GM21619 (cell line): ENCODE measurements at regions not wholly inside any gene's neighbourhood (a gene's known extent, or its start where the extent isn't known, plus 50 kb on each side); places are given as distances from the start of the nearest gene placed in this dataset.

Source experiments
- ATAC-seq: cut with Tn5 transposase; IDR thresholded peaks from one replicate; pipeline ENCODE4 v1.9.1; 2021; ENCODE audit not compliant: unreplicated experiment

DNA sequence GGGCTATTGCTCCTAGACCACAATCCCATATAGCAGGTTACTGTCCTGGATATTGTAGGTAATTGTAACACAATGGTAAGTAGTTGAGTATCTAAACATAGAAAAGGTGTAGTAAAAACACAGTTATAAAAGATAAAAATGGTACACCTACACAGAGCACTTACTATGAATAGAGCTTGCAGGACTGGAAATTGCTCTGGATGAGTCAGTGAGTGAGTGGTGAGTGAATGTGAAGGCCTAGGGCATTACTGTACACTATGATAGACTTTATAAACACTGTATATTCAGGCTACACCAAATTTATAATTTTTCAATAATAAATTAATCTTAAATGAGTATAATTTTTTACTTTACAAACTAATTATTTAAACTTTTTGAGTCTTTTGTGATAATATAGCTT, 425.7 kb downstream of the PABPC4L start:
- no peak for ATAC-seq

DNA sequence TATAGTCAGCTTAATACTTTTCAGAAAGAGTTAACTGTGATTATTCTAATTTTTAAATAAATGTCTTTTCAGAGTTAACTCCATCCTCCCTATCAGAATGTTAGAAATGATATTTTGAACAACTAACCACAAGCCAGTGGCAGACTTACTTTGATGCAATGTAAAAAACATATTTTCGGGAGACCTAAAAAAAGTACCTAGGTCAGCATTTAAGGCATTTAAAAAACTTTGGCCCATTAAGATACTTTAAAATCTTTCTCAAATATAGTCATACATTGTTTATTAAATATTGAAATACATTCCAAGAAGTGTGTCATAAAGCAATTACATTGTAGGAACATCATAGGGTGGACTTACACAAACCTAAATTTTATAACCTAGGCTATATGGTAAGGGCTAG, 426.1 kb downstream of the PABPC4L start:
- no peak for ATAC-seq

DNA sequence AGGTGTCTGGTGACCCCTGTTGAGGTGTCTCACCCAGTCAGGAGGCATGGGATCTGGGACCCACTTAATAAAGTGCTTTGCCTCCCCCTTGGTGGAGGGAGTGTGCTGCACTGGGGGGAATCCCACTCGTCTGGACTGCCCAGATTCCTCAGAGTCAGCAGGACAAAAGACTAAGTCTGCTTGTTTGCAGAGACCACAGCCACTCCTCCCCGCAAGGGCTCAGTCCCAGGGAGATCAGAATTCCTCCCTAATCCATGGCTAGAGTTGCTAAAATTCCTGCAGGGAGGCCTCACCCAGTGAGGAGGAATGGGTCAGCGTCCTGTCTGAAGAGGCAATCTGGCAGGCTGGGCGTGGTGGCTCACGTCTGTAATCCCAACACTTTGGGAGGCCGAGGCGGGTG, 442.2 kb downstream of the PABPC4L start:
- ATAC-seq: no peak

DNA sequence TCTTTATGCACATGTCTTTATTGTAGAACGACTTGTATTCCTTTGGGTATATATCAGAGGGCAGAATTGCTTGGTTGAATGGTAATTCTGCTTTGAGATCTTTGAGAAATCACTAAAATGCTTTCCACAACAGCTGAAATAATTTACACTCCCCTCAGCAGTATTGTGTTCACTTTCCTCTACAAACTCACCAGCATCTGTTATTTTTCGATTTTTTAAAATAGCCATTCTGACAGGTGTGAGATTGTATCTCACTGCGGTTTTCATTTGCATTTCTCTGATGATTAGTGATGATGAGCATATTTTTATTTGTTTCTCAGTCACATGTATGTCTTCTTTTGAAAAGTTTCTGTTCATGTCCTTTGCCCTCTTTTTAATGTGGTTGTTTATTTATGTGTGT, 459.8 kb downstream of the PABPC4L start:
- no peak for ATAC-seq

DNA sequence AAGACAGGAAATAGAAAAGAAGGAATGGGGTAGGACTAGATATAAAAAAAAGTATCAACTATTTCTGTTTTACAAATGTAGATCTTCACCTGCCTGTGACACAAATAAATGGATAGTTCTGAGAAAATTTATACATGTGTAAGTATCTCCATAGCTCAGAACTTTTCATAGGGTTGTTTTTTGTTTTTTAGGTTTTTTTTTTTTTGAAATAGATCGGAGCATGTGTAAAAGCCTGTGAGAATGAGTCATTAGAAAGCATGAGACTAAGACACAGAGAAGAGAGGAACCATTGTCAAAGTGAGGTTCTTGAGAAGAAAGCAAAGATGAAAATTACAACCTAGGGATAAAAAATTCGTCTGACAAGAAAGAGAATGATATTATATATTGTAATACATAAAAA, 481.6 kb downstream of the PABPC4L start:
- no peak for ATAC-seq

DNA sequence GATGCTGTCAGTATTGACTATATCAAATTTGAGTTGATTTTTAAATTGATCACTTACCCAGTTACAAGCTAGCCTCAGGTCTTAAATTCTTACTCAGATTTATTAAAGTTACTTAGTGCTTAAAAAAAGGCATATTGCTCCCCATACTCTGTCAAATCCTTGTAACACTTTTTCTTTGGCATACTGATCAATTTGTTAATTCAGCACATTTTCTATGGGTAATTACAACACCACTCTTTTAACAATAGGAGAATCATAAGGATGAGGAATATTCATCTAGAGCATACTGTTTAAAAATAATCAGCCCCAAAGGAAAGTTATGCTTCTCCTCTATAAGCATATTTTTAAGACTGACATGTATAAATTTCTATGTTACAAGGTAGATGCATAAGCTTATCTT, 482.5 kb downstream of the PABPC4L start:
- no peak for ATAC-seq

DNA sequence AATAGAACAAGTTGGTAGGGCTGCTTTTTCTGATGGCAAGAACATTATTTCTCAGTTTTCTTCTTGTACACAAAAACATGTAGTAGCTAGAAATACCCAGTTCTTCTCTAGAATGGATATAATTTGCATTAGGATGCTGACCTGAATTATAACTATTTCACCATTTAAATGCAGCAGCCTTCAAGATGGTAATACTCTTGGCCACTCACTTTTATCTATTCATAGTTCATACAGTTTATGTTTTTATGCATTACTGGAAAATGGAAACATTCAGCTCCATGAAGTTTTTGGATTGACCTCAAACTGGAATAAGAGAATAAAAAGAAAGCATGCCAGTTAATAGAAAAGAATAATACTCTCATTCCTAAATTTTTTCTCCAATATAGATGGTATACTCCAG, 487.4 kb downstream of the PABPC4L start:
- no peak for ATAC-seq

DNA sequence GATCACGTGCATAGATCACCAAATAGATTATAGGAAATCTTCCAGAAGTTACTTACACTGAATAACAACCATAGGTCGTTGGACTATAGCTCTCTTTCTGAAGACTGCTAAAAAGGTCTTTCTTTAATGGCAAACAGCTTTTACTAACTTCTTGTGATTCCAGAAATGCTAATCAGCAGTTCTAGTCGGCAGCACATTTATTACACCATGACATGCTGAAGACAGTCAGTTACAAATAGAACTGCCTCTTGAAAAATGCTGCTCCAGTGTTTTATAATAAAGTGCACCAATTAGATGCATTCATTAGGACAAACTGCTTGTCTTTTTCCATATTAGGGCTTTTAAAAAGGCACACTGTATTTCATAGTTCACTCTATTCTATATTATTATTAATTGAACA, 488.2 kb downstream of the PABPC4L start:
- no peak for ATAC-seq

DNA sequence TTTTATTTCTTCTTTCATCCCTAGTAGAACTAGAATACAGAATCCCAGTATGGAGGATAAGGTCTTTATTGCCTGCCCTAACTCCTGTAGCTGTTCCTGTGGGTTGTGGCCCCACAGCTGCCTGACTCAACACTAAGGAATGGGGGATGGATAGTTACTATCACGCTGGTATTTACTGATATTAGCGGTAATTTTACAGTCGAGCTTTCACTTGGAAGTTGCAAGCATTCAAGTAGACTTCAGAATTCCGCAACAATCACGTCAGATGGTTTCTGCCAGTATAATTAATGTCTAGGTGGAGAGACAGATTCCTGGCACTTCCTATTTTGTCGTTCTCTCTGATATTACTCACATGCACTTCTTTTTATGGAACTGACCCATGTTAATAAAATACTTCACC, 489.8 kb downstream of the PABPC4L start:
- ATAC-seq: no peak

DNA sequence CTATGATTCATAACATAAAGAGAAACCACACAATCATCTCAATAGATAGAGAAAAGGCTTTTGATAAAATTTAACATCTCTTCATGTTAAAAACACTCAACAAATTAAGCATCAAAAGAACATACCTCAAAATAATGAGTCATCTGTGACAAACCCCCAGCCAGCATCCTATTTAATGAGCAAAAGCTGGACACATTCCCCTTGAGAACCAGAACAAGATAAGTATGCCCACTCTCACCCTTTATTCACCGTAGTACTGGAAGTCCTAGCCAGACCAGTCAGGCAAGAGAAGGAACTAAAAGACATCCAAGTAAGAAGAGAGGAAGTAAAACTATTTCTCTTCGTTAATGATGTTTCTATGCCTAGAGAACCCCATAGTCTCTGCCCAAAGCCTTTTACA, 507.2 kb downstream of the PABPC4L start:
- no peak for ATAC-seq

DNA sequence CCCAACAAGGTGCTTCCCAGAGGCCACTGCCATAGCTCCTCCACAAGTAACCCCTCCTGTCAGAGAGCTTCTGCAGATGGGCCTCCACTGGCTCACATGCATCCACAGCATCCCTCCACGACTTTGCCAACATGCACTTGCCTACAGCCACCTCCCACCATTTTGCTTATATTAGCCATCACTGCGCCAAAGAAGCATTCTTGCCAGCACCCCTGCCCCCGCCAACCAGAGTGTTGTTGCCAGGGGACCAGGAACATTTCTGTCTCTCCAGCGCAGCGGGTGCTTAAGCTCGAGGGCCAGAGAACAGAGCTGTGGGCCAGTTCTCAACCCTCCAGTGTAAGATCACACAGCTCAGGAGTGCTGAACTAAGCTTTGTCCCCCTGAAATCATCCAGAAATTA, 517.6 kb downstream of the PABPC4L start:
- no peak for ATAC-seq

DNA sequence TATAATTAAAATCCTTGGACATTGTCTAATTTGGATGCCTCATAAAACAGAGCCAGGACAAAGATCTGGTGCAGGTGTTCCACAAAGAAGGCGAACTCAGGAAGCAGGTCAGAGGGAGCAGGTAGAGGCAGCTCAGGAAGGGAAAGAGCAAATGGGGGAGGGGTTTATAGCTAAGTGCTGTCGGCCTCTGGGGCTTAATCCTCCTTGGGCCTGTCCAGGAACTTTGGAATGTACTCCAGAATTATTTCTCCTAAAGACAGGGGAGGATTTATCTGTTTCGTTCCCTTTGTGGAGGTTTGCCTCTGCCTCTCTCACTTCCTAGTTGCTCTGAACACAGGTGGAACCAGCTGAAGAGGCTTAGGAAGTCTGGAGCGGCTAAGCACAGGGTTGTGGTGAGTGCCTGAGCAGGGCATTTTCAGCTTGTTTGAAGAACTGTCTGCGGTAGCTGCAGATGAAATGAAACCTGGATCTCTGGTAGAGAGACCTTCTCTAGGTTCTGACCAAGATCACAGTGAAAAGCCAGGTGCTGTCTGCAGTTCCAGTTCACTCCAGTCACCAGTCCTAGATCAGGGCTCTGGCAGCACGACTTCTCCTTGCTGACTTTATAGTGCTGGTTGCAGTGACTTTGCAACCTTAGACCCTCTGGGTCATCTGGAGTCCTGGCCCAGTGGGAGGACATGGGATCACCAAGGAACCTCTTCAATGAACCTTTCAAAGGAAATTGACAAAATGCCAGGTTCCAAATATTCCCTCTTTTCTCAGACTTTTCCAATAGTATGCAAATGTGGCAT, 519.2 kb downstream of the PCDH10 start:
- no peak for ATAC-seq

DNA sequence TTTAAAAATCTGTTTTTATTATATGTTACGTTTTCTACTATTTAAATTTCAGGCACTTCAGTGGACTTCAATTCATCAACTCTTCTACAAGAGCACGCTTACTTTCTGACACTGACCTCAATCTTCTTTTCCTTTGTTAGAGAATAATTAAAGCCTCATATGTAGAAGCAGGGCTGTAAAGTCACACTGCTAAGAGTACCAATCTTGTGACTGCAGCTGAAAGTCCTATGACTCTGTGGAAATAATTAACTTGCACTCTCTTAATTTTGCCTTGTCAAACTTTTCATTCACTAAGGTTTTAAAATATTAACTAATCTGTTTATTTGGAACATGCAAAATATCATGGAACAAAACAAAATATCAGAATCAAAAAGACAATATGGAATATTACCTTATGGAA, 498.1 kb downstream of the PCDH10 start:
- no peak for ATAC-seq

DNA sequence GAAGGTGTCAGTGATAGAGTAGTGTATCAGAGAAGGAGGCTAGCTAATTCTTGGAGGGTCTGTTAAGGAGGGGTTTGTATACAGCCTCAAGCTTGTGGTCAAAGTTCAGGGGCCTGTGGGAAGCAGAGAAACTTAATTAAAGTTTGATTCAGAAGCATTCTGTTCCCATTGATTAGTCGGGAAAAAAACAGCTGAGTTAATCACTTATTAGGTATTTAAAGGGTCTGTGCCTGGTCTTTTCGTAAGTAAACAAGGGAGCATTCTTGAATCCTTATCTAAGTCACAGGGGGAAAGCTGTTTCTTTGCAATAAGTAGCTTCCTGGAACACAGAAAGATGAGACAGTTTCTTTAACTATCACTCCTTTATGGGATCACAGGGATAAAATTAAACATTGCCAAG, 492.1 kb downstream of the PCDH10 start:
- no peak for ATAC-seq

DNA sequence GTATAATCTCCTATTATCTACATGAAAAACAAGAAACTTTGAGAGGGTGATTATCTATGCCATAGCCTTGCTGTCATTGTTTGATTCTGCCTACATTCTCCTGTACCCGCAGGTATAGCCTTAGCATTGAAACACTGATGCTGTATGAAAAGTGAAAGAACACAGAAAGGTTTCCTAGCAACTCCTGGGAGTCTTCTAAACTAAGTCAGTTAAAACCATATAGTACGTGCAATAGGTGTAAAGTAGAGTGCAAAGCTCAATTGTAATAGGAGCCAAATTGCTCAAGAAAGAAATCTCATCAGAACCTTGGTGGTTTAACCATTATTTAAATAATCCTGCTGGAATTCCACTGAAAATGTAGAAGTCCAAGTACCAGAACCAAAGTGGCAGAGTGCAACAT, 489.7 kb downstream of the PCDH10 start:
- ATAC-seq: no peak

DNA sequence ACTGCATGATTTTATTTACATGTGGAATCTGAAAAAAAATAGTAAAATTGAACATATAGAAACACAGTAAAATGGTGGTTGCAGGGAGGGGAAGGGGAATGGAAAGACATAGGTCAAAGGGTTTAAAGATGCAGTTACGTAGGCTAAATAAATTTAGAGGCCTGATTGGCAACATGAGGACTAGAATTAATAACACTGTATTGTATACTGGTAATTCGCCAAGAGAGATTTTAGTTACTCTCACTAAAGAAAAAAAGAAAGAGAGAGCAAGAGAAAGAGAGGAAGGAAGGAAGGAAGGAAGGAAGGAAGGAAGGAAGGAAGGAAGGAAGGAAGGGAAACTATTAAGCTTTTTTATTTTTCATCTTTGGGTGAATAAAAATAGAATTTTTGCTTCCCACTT, 488.1 kb downstream of the PCDH10 start:
- ATAC-seq: no peak

DNA sequence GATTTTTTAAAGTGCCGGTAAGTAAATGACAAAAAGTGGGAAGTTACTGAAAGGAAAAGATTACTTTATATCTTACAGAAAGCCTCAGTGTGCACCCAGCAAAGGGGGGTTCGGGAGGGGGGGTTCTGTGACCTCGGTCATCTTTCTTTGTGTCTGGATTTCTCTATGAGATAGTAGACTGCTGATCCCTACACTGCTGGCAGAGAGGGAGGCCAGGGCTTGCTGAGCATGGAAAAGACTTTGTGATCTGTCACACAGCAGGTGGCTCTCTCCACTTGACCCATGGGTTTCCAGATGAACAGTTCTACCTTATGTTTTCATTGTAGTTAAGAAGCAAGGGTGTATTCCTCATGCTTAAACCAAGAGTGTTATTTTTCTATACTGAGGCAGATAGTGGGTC, 475.6 kb downstream of the PCDH10 start:
- ATAC-seq: no peak

DNA sequence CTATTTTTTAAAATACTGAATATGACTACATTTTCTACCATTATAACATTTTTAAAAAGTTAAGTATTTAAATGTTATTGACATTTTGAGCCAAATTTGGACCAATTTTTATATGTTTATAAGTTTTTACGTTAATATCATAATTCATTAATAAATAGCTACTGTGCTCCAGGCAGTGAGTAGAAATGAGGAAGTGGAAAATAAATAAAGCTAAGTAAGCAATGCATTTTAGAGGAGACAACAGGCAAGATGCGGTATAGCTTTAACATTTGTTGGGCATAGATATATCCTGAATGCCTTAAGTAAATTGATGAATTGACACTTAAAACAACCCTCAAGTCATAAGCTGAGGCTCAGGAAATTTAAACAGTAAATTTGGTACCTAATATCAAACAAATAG, 474.8 kb downstream of the PCDH10 start:
- no peak for ATAC-seq

DNA sequence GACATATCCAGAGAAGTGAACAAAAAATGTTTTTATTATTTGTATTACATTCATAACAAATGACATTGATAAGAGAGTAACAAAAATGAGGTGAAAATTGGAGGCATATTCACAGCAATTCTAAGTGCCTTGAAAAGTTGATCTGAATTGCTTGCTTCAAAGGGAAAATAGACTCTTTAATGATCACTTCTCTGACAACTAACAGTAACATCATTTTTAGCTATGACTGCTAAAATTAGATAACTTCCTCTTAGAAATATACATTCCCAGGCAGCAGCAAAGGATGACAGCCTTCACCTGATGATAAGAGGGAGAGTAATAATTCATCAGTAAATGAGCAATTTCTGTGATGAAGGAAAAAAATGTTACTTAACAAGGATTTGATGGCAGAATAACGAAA, 472.5 kb downstream of the PCDH10 start:
- ATAC-seq: no peak

DNA sequence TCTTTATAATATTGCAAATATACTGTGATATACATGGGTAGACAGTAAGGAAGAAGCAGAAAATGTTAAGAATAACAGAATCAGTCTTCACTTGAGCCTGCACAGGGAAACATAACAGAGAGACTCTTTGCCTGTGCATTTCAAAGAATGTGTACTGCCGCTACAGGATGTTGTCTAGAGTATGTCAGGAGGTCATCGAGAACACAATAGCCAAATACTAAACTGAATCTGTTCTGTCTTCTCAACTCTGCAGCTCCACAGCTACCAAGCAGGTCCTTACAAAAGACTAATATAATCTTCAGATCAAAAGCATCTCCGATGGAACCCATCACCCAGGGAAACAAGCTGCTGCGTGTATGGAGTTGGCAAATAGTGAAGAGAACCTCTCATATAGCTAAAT, 471.5 kb downstream of the PCDH10 start:
- ATAC-seq: no peak

DNA sequence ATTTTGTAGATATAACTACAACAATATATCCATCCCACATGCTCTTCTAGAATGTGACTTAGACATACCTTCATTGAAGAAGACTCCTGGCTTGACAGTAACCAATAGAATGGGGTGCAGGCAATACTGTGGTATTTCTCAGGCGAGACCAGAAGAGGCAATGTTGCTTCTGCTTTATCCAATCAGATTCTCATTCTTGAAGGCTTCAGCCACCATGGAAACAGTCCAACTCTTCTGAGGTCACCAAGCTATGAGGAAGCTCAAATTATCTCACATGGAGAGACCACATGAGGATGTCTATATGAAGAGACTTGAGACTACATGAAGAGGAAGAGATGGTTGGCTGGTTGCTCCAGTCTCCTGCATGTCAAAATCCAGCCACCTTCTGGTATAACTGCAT, 469.9 kb downstream of the PCDH10 start:
- no peak for ATAC-seq

DNA sequence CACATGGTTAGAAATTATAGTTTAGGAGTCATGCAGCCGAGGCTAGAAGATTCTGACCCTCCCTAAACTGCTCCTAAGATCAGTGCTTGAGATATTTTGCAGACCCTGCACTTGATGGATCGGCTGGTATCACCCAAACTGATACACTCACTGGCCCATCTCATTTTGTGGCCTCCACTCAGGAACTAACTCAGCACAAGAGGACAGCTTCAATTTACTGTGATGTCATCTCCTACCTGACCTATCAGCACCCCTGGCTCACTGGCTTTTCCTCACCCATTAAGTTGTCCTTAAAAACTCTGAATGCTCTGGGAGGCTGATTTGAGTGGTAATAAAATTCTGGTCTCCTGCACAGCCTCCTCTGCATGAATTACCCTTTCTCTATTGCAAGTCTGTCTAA, 450.9 kb downstream of the PCDH10 start:
- ATAC-seq: no peak

DNA sequence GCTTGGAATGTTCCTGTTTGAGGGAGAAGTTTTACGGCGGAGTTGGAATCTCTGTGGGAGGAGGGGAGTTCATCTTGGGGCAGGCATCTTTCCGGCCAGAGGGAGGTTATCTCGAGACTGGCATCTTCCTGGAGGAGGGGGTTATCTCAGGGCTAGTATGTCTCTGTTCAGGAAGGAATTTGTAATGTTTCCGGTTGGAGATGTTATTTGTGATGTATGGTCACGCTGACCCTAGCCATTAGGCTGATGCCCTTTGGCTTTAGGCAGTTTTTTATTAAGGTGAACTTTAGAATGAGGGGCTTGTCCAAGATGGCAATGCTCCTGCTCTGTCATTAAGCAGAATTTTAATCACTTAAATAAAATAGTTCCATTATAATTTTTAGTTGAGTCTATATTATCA, 449.7 kb downstream of the PCDH10 start:
- no peak for ATAC-seq
